ENCODE measurements at regions not wholly inside any gene's neighbourhood (a gene's known extent, or its start where the extent isn't known, plus 50 kb on each side); places are given as distances from the start of the nearest gene placed in this dataset.
"Not testable (repeated sequence)": the region's sequence is repeated elsewhere in the genome, so short reads cannot be mapped to it uniquely, and the experiment has no call there.

GRCh38 chr6:15929685-15930084 lies 199.2 kb upstream of the MYLIP start:
- DNase-seq (ENCODE audit: low read depth in 2 of 2): no peak

DNA sequence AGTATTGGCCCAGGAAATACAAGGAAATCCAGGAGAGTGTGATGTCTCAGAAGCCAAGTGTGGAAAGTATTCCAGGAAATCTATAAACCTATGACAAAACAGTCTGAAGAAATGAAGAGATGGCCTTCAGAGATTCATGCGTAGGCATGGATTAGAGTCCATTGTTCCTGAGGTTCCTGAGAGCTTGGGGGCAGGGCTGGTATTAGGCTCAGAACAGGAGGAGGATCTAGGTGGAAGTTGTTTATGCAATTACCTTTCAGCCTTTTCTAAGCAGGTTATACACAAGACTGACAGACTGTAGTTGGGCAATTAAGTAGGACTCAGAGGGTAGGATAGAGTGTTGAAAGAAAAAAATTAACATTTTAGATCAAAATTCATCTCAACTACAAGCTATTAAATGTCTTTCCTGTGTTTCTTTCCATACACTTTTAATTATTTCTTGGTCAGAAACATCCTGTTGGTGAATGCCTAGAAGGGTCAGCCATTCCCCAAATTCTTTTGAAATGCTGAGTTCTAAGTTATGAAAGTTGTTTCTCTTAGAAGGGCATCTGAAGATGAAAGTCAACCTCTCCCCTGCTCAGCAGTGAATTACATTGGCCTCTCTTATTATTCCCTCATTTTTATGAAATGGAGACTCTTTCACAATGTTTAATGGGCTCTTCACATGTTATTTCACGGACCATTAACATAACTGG lies 201.2 kb upstream of the MYLIP start:
- DNase-seq (ENCODE audit: low read depth in 2 of 2): no peak

DNA sequence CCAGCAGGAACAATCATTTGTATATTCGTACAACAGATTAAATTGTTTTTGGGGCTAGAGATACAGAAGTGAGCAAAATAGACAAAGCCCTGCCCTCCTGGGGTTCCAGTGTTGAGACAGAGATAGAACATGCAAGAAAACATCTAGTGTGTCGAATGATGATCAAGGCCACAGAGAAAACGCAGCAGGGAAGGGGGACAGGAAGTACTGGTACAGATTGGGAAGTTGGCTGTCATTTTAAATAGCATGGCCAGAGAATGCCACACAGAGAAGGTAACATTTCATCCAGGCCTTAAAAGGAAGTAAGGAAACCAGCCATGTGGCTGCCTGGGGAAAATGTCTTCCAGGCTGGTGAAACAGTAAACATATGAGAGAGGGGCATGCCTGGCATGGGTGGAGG lies 202.6 kb upstream of the MYLIP start:
- DNase-seq (ENCODE audit: low read depth in 2 of 2): no peak

DNA sequence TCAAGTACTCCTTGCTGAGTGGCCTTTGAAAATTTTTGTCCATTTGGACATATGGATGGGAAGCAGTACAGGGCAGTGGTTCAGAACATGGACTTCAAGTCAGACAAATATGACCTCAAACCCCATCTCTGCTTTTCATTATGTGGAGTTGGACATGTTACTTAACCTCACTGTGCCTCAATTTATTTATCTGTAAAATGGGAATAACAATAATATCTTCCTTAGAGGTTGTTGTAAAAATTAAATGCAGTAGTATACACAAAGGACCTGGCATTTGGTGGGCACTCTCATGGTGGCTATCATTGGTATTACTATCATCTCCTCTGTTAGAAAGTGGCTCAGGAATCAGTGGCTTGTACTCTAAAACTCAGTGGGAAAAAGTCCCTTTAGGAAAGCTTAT lies 204.0 kb upstream of the MYLIP start:
- DNase-seq (ENCODE audit: low read depth in 2 of 2): no peak

GRCh38 chr6:15922510-15923250 lies 206.2 kb upstream of the MYLIP start:
- DNase-seq (ENCODE audit: low read depth in 2 of 2): peak in 1 of 2 donors; percentile 95

DNA sequence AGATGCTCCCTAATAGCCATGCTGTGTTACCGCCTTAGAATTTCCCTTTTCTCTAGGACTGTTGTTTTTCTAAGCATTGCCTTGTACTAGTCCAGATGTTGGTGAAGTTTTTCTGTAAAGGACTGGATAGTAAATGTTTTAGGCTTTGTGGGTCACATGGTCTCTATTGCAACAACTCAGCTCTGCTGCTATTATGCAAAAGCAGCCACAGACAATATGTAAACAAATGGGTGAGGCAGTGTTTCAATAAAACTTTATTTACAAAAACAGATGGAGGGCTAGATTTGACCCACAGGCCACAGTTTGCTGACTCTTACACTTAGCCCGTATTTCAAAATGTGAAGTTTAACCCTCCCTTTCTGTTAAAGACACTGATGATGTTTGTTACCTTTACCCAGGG lies 207.6 kb upstream of the MYLIP start:
- no peak for DNase-seq (ENCODE audit: low read depth in 2 of 2)

- DNase-seq (ENCODE audit: low read depth in 2 of 2): no peak
These were observed 212.3 kb upstream of the MYLIP start for GRCh38 chr6:15916581-15916980.

GRCh38 chr6:15915508-15916178 lies 213.2 kb upstream of the MYLIP start:
- DNase-seq (ENCODE audit: low read depth in 2 of 2): no peak

GRCh38 chr6:15914553-15914952 lies 214.3 kb upstream of the MYLIP start:
- no peak for DNase-seq (ENCODE audit: low read depth in 2 of 2)

GRCh38 chr6:15913573-15913972 lies 215.3 kb upstream of the MYLIP start:
- no peak for DNase-seq (ENCODE audit: low read depth in 2 of 2)

DNA sequence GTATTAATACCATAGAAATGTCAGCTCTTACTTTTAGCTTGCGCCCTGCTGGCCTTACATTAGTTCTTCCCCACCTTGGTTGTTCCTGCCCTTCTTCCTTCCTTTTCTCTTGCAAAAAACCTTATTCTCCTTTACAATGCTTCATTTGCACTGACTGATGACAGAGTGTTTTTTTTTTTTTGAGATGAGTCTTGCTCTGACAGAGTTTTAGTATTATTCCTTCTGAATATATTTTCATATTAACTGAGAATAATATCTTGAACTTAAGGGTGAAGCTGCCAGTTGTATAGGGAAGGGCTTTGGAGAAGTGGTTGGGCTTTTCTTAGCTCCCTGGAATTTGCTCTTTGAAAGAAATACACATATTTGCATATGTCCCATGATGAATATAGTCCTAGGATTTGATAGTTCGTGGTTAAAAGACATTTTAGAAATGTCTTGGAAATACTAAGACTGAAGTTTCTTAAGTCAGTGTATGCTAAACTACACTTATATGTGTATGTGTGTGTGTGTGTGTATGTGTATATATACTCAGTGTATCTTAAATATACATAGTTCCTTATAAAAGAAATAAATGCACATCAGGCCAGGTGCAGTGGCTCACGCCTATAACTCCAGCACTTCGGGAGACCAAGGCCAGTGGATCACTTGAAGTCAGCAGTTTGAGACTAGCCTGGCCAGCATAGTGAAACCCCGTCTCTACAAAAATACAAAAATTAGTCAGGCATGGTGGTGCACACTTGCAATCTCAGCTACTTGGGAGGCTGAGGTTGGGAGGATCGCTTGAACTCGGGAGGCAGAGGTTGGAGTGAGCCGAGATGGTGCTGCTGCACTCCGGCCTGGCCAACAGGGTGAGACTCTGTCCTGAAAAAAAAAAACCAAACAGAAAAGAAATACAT lies 216.1 kb upstream of the MYLIP start:
- no peak for DNase-seq (ENCODE audit: low read depth in 2 of 2)

- DNase-seq (ENCODE audit: low read depth in 2 of 2): no peak
These were observed 217.0 kb upstream of the MYLIP start for GRCh38 chr6:15911753-15912504.

- no peak for DNase-seq (ENCODE audit: low read depth in 2 of 2)
These were observed 219.4 kb upstream of the MYLIP start for GRCh38 chr6:15909290-15910070.

DNA sequence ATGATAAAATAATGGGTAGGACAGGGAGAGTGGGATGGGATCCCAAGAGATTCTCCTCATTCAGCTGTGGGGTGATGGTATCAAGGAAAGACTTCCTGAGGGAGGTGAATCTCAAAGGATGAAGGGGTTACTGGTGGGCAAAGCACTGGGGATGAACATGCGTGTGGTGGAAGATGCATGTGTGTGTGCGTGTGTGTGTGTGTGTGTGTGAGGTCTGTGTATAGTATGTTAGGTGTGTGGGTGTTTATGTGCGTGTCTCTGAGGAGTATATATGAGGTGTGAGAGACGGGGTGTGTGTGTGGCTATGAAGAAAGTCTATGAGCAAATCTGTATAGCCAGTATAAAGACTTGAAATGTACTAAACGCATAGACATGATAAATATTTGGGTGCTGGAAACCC lies 220.0 kb upstream of the MYLIP start:
- no peak for DNase-seq (ENCODE audit: low read depth in 2 of 2)

DNA sequence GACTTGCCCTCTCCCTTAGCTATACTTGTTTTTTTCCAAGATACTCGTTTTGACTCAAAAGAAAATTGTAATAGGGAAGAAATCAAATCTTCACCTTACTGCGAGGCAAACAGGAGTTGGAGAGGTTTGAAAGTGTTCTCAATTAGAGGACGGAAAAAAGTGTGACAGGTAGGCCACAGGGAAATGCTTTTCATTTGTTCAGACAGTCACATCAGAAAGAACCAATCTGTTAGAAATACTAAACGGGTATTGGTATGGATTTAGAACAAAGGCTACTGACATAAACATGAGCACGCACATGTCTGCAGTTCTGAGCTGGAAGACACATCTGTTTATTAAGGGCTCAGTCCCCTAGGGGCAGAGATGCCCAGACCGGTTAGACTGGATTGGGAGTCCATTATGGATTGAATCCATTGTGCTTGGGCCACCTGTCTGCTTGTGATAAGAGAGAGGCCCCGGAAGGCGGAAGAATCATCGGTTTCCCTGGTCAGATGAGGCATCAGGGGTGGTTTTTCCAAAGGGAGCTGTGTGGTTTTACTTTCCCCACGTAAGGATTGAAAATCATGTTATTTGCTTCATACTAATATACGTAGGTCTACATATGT lies 220.9 kb upstream of the MYLIP start:
- no peak for DNase-seq (ENCODE audit: low read depth in 2 of 2)

DNA sequence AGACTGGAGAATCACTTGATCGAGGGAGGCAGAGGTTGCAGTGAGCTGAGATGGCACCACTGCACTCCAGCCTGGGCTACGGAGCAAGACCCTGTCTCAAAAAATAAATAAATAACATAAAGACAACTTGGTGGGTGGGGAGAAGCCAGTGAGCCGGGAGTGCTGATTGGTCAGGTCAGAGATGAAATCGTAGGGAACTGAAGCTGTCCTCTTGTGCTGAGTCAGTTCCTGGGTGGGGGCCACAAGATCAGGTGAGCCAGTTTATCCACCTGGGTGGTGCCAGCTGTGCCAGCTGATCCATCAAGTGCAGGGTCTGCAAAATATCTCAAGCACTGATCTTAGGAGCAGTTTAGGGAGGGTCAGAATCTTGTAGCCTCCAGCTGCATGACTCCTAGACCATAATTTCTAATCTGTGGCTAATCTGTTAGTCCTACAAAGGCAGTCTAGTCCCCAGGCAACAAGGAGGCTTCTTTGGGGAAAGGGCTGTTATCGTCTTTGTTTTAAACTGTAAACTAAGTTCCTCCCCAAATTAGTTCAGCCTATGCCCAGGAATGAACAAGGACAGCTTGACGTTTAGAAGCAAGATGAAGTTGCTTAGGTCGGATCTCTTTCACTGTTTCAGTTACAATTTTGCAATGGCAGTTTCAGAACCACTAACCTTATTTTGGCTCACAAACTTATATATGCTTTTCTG lies 221.5 kb upstream of the MYLIP start:
- not testable (repeated sequence) for DNase-seq (ENCODE audit: low read depth in 2 of 2)

DNA sequence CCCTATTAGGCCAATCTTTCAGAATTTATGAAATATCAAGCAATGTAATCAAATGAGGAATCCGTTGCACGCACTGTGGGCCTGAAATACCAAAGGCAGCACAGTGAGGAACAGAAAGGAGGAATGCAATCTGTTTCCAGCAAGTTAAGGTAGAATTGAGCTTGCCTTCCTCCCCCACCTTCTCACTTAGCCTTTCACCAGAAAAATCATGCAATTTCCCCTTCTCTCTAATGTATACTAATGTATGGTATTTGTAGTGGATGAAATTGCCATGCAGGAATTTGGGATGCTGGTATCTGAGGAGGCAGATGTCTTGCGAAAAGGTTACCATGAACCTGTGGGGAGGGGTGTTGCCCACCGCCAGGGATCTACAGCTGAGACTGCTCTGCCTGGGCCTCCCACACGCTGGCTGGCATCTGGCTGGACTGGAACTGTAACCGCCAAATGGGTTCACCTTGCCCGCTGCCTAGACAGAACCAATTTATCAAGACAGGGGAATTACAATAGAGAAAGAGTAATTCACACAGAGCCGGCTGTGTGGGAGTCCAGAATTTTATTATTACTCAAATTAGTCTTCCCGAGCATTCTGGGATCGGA lies 222.4 kb upstream of the MYLIP start:
- DNase-seq (ENCODE audit: low read depth in 2 of 2): no peak

All from dermis microvascular lymphatic vessel endothelial cell (primary cell).